Neural cell (in vitro differentiated cells): ENCODE measurements at regions not wholly inside any gene's neighbourhood (a gene's known extent, or its start where the extent isn't known, plus 50 kb on each side); places are given as distances from the start of the nearest gene placed in this dataset.

Experiments used
- CTCF ChIP-seq: fragments of 450-650 bp; IDR thresholded peaks from 2 replicates; pipeline ENCODE4 v1.5.1; 2014; ENCODE audit warnings: antibody characterized with exemption, mild to moderate bottlenecking, moderate library complexity; ENCODE audit not compliant: poor library complexity, severe bottlenecking
- RAD21 ChIP-seq: fragments of 450-650 bp; conservative IDR thresholded peaks from 2 replicates; pipeline ENCODE4 v1.6.1; 2014; ENCODE audit warnings: antibody characterized with exemption, mild to moderate bottlenecking, moderate library complexity
- TAF1 ChIP-seq: IDR thresholded peaks from 2 replicates; pipeline ENCODE4 v1.6.1; 2012; ENCODE audit warnings: low read depth

- TF ChIP-seq TAF1, result no peak
- TF ChIP-seq RAD21, result no peak
- TF ChIP-seq CTCF, result no peak
These were observed 219.6 kb downstream of the RND3 start for GRCh38 chr2:150267651-150268415.
